Chondrocyte (in vitro differentiated cells): ENCODE measurements at regions not wholly inside any gene's neighbourhood (a gene's known extent, or its start where the extent isn't known, plus 50 kb on each side); places are given as distances from the start of the nearest gene placed in this dataset.
A peak's percentile ranks its signal among the peaks of the same experiment; 100 is the strongest.

Experiments
- DNase-seq: peaks from one replicate; pipeline ENCODE4 v3.0.0; 2021; ENCODE audit warnings: mixed read lengths, low spot score
- H3K27ac Mint-ChIP-seq: one replicate; pipeline ENCODE4 v1.8.0; 2021; ENCODE audit warnings: mild to moderate bottlenecking, moderate library complexity, mixed read lengths; ENCODE audit not compliant: unreplicated experiment
- H3K27me3 Mint-ChIP-seq: 2 replicates; pipeline ENCODE4 v1.8.0; 2021; ENCODE audit warnings: low read depth, mixed read lengths
- H3K36me3 Mint-ChIP-seq: 2 replicates; pipeline ENCODE4 v1.8.0; 2021; ENCODE audit warnings: low read depth, mixed read lengths
- H3K4me1 Mint-ChIP-seq: 2 replicates; pipeline ENCODE4 v1.8.0; 2021; ENCODE audit warnings: low read depth, mild to moderate bottlenecking, mixed read lengths
- H3K4me3 Mint-ChIP-seq: one replicate; pipeline ENCODE4 v1.8.0; 2021; ENCODE audit warnings: mild to moderate bottlenecking, moderate library complexity, mixed read lengths; ENCODE audit not compliant: unreplicated experiment
- H3K9me3 Mint-ChIP-seq: 2 replicates; pipeline ENCODE4 v1.8.0; 2021; ENCODE audit warnings: low read depth, mixed read lengths
- CTCF ChIP-seq: fragments of 200-600 bp; sonication (generic); IDR thresholded peaks from 2 replicates; pipeline ENCODE4 v1.5.0; 2021; ENCODE audit warnings: antibody characterized with exemption, mild to moderate bottlenecking, moderate library complexity

GRCh38 chr1:198880397-198880796 lies 241.6 kb downstream of the PTPRC start:
- no peak for TF ChIP-seq CTCF
- Mint-ChIP-seq H3K9me3 (no peaks in the 10 kb centered on the region), H3K4me1 (peaks cover 52% of the 10 kb centered on the region), H3K36me3 (peaks cover 17% of the 10 kb centered on the region), H3K4me3 (peak overlapping the region; percentile 22), H3K27ac (peak overlapping the region; percentile 98), H3K27me3 (no peaks in the 10 kb centered on the region)
- DNase-seq = no peak

- peaks cover 17% of the 10 kb centered on the region for H3K36me3 Mint-ChIP-seq
- peak overlapping the region; percentile 22 for H3K4me3 Mint-ChIP-seq
- peaks cover 55% of the 10 kb centered on the region for H3K4me1 Mint-ChIP-seq
- peak overlapping the region; percentile 98 for H3K27ac Mint-ChIP-seq
- H3K27me3 Mint-ChIP-seq = no peaks in the 10 kb centered on the region
- DNase-seq = no peak
- no peak for TF ChIP-seq CTCF
- H3K9me3 Mint-ChIP-seq = no peaks in the 10 kb centered on the region
Measured at GRCh38 chr1:198880818-198881597, 242.2 kb downstream of the PTPRC start.

GRCh38 chr1:198883184-198883583 lies 244.3 kb downstream of the PTPRC start:
- H3K27me3 Mint-ChIP-seq = no peaks in the 10 kb centered on the region
- peaks cover 14% of the 10 kb centered on the region for H3K36me3 Mint-ChIP-seq
- H3K4me1 Mint-ChIP-seq = peaks cover 63% of the 10 kb centered on the region
- no peaks in the 10 kb centered on the region for H3K9me3 Mint-ChIP-seq
- H3K27ac Mint-ChIP-seq = peak overlapping the region; percentile 49
- H3K4me3 Mint-ChIP-seq = no peak overlapping the region
- no peak for TF ChIP-seq CTCF
- DNase-seq = no peak

GRCh38 chr1:198887866-198888265 lies 249.0 kb downstream of the PTPRC start:
- H3K9me3 Mint-ChIP-seq = no peaks in the 10 kb centered on the region
- H3K27me3 Mint-ChIP-seq = no peaks in the 10 kb centered on the region
- DNase-seq = no peak
- H3K4me1 Mint-ChIP-seq = peaks cover 72% of the 10 kb centered on the region
- peak overlapping the region; percentile 80 for H3K27ac Mint-ChIP-seq
- no peak for TF ChIP-seq CTCF
- no peak overlapping the region for H3K4me3 Mint-ChIP-seq
- H3K36me3 Mint-ChIP-seq = peaks cover 8% of the 10 kb centered on the region

GRCh38 chr1:198888379-198888943 lies 249.6 kb downstream of the PTPRC start:
- TF ChIP-seq CTCF = no peak
- no peak for DNase-seq
- H3K36me3 Mint-ChIP-seq = peaks cover 8% of the 10 kb centered on the region
- peaks cover 78% of the 10 kb centered on the region for H3K4me1 Mint-ChIP-seq
- no peak overlapping the region for H3K4me3 Mint-ChIP-seq
- no peaks in the 10 kb centered on the region for H3K27me3 Mint-ChIP-seq
- no peaks in the 10 kb centered on the region for H3K9me3 Mint-ChIP-seq
- peak overlapping the region; percentile 80 for H3K27ac Mint-ChIP-seq
